HG02798 (cell line): ENCODE measurements at regions not wholly inside any gene's neighbourhood (a gene's known extent, or its start where the extent isn't known, plus 50 kb on each side); places are given as distances from the start of the nearest gene placed in this dataset.
"Not testable (repeated sequence)": the region's sequence is repeated elsewhere in the genome, so short reads cannot be mapped to it uniquely, and the experiment has no call there.

Experiments used
- ATAC-seq: cut with Tn5 transposase; IDR thresholded peaks from one replicate; pipeline ENCODE4 v1.9.1; 2021; ENCODE audit warnings: mild to moderate bottlenecking; ENCODE audit not compliant: unreplicated experiment, poor library complexity

GRCh38 chr15:39000008-39000734 is 435.6 kb upstream of the RASGRP1 start:
- ATAC-seq: no peak

- no peak for ATAC-seq
Measured at GRCh38 chr15:39009740-39010139, 445.1 kb upstream of the RASGRP1 start.

GRCh38 chr15:39011066-39011465 is 446.5 kb upstream of the RASGRP1 start:
- ATAC-seq: not testable (repeated sequence)

- no peak for ATAC-seq
Measured at GRCh38 chr15:39013262-39013661, 448.6 kb upstream of the RASGRP1 start.

GRCh38 chr15:39014682-39015081 is 450.1 kb upstream of the RASGRP1 start:
- ATAC-seq: no peak

GRCh38 chr15:39016706-39017105 is 452.1 kb upstream of the RASGRP1 start:
- no peak for ATAC-seq

- ATAC-seq: no peak
Measured at GRCh38 chr15:39018966-39019365, 454.4 kb upstream of the RASGRP1 start.

- no peak for ATAC-seq
Measured at GRCh38 chr15:39021341-39021740, 456.7 kb upstream of the RASGRP1 start.

GRCh38 chr15:39022532-39023305 is 458.1 kb upstream of the RASGRP1 start:
- no peak for ATAC-seq

- no peak for ATAC-seq
Measured at GRCh38 chr15:39025321-39025720, 460.7 kb upstream of the RASGRP1 start.

GRCh38 chr15:39025881-39026280 is 461.3 kb upstream of the RASGRP1 start:
- ATAC-seq: no peak

GRCh38 chr15:39028069-39028468 is 463.5 kb upstream of the RASGRP1 start:
- no peak for ATAC-seq

- no peak for ATAC-seq
Measured at GRCh38 chr15:39029741-39030140, 465.1 kb upstream of the RASGRP1 start.

- no peak for ATAC-seq
Measured at GRCh38 chr15:39030291-39031070, 465.9 kb upstream of the RASGRP1 start.

- no peak for ATAC-seq
Measured at GRCh38 chr15:39031596-39031995, 467.0 kb upstream of the RASGRP1 start.

GRCh38 chr15:39034816-39035215 is 470.2 kb upstream of the RASGRP1 start:
- no peak for ATAC-seq

- ATAC-seq: not testable (repeated sequence)
Measured at GRCh38 chr15:39037611-39038010, 473.0 kb upstream of the RASGRP1 start.

- ATAC-seq: no peak
Measured at GRCh38 chr15:39040861-39041260, 476.2 kb upstream of the RASGRP1 start.

GRCh38 chr15:39041979-39042495 is 477.4 kb upstream of the RASGRP1 start:
- ATAC-seq: no peak

- no peak for ATAC-seq
Measured at GRCh38 chr15:39051626-39052322, 487.2 kb upstream of the RASGRP1 start.
